Posterior vena cava (tissue), 2 donors: ENCODE measurements at regions not wholly inside any gene's neighbourhood (a gene's known extent, or its start where the extent isn't known, plus 50 kb on each side); places are given as distances from the start of the nearest gene placed in this dataset.

Experiments used
- DNase-seq: peaks from one replicate; pipeline ENCODE4 v3.0.0-alpha.2; 2020; ENCODE audit warnings: low spot score
- intact Hi-C, 2 donors: fragments of 100-400 bp; cut with DNase I; formaldehyde crosslinking; loops; one replicate each; pipeline versions ENCODE4 v1.14.1 to v1.14.2; 2022 to 2023
- donor health status: DM: yes; HTN: yes; CAD: no.
- donor health status: DM: yes; HTN: yes; CAD: no.

DNA sequence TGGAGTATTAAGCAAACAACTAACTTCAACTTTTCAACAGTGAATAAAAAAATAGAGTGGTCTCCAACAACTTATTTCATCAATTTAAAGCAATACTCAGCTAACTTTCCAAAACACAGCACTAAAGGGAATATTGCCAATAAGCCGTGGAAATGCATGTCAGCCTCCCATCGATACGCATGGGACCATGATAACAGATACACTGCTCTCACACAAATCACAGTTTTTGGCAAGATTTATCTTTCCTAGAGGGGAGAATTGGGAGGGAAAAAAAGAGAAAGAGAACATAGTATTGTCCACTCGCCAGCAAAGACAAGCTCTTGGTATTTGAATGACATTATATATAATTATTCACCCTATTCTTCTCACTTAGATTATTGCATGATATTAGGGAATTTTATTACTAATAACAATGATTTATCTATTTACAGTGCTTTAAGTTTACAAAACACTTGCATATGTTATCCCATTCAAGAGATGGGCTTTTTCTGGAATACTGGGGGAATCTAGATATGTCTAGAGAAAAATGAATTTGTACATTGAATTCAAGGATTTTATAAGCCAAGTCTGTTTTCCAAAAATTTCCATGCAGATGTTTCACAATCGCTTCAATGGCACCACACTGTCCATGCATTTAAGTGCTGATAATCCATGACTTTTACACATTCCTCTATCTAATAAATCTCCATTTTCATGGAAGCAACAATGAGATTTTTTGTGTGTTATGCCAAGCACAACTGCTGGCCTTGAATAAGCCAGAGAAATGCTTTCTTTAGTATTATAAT lies 194.0 kb upstream of the MGMT start:
- no peak for DNase-seq
- intact Hi-C loops = no loop called here

DNA sequence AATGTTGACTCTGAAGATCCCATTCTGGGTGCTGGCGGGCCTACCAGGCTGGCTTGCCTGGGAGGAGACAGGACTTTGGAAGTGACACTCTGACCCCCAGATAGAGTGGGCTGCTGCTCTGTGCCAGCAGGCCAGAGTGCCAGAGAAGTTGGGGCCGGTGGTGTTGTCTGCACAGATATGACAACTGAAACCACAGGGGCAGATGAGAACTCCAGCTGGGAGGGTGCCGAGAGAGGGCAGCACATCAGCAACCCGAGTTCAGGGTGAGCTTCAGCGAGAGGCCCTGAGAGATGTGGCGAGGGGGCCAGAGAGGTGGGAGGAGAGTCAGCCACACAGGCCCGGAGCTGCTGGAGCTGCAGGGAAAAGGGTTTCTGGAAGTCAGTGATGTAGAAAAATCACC lies 193.2 kb upstream of the MGMT start:
- intact Hi-C loops = no loop called here
- no peak for DNase-seq

GRCh38 chr10:129274748-129275474 lies 192.1 kb upstream of the MGMT start:
- intact Hi-C loops = no loop called here

GRCh38 chr10:129275886-129276285 lies 191.2 kb upstream of the MGMT start:
- DNase-seq = no peak
- intact Hi-C loops = no loop called here

More at GRCh38 chr10:129274748-129275474, 192.1 kb upstream of the MGMT start:
- DNase-seq = no peak

DNA sequence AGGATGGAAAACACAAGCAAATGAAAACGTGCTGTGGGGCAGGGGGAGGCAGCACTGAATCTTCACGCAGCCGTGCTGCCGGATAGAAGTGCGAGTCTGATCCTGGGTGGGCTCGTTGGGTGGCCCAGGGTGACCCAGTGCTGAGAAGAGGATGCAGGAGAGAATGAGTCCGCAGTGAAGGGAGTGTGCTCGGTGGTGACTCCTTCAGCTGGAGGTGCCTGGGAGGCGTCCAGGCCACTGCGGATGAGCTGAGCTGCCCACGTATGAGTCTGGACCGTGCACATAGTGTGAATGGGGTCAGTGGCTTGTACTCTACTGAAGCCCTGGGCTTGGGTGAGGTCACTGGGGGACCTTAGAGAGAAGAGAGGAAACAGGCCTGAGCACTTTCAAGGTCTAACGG lies 190.0 kb upstream of the MGMT start:
- DNase-seq = no peak
- intact Hi-C loops = no loop called here

GRCh38 chr10:129277841-129278240 lies 189.2 kb upstream of the MGMT start:
- DNase-seq = no peak
- intact Hi-C loops = no loop called here

GRCh38 chr10:129278686-129279085 lies 188.4 kb upstream of the MGMT start:
- intact Hi-C loops = no loop called here
- no peak for DNase-seq

GRCh38 chr10:129279446-129280154 lies 187.4 kb upstream of the MGMT start:
- no peak for DNase-seq
- intact Hi-C loops = no loop called here

GRCh38 chr10:129280155-129280502 lies 186.9 kb upstream of the MGMT start:
- intact Hi-C loops = no loop called here
- DNase-seq = no peak

DNA sequence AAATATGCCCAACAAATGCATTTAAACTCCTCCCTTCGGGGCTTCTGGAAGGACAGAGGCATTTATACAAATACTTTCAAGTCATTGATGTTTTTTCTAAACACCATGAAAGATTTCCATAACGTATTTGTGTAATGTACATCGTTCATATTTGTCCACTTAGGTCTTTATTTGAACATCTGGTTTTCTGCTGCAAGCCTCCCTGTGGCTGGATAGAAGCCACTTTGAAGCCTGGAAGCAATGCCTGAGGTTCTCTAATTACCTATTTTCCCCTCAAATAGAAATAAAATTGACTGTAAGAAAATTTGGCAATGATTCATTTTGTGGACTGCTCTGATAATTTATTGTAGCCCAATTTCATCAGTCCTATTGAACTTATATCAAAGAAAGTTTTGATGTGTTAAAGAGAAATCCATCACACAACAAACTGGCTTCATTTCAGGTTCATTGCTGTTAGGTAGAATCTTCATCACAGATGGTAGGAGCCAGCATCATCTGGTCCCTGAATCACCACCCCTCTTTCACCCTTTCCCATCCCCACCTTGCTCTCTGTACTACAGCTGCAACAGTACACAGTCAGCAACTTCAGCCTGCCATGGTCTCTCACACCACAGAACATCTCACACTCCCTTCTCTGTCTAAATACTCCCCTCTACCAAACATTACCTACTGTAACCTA lies 186.0 kb upstream of the MGMT start:
- no peak for DNase-seq
- intact Hi-C loops = no loop called here

DNA sequence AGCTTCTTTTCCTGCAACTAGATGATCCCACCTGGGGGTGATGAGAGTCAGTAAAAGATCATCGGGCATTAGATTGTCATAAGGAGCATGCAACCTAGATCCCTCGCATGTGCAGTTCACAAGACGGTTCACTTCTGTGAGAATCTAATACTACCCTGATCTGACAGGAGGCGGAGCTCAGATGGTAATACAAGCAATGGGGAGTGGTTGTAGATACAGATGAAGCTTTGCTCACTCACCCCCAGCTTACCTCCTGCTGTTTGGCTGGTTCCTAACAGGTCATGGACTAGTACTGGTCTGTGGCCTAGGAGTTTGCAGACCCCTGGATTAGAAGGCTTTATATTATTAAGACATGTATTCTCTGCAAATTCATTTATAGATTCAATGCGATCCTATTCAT lies 181.6 kb upstream of the MGMT start:
- intact Hi-C loops = no loop called here
- DNase-seq = no peak

GRCh38 chr10:129288999-129289584 lies 177.9 kb upstream of the MGMT start:
- intact Hi-C loops = no loop called here
- DNase-seq = no peak

DNA sequence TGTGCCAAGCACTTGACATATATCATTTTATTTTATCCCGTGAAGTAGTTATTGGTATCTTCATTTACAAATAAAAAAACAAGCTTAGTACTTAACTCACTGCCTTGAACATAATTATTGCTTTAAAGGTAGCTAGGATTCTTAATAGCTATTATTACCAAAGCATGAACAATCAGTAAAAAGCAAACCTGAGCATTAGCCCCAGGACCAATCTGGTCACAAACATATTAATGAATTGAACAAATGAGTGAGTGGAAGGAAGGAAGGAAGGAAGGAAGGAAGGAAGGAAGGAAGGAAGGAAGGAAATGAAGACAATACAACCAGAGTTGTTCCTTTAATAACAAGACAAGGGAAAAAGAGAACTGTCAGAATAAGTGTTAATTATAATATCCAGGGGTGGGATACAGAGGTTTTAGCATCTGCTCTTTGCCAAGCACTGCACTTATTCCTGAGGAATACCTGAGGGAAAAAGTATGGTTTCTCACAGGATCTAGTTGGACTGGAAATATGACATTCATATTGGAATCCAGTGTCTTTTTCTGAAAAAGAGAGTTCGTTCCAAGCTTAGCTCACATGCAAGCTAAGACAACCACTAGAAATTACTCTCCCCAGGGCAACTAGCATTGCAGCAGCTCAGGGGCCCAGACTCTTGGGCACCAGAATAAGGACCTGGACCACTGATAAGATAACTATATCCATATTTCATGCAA lies 172.9 kb upstream of the MGMT start:
- DNase-seq = no peak
- intact Hi-C loops = no loop called here

DNA sequence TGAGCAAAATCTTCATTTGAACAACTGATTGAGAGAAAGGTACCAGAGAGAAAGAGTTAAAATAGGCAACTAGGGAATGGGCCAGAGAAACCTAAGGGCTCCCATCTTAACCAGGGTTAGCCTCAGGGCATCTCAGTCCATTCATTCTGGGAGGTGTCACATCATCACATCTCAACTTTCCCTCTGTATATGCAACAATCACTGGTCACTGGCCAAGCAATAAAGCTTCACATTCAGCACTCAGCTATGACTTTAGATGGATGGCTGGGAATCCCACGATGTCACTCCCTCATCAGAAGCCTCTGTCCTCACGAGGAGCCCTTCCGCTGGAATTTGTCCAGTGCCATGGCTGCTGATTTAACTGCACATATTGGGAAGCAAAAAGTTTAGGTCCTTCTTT lies 172.1 kb upstream of the MGMT start:
- intact Hi-C loops = no loop called here
- no peak for DNase-seq

- DNase-seq = no peak
- intact Hi-C loops = no loop called here
Measured at GRCh38 chr10:129305046-129305445, 162.0 kb upstream of the MGMT start.

- DNase-seq = no peak
- intact Hi-C loops = no loop called here
Measured at GRCh38 chr10:129307141-129307540, 159.9 kb upstream of the MGMT start.

DNA sequence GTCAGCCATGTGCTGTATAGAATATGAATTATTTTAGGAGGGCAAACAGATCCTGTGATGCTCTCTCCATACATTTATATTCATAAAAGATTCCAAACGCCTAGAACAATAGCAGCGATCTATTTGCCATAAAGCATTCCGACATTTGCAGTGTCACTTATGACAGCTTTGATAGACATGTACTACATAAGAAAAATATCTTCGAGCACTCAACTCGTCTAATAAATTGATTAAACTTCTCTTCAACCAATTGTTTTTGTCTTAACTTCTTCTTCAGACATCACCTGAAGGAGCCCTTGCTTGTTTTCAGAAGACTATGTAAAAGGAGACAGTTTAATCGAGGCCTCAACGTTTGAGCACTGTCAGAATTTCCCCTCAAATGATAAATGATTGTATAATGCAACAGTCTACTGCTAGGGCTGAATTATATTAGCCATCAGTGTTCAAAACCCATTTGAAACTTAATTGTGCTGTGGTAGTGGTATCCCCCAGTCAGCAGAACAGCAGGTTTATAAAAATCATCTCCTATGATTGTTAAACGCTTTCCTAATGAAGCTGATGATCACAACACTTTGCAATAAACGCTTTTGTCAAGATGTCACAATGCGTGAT lies 158.0 kb upstream of the MGMT start:
- no peak for DNase-seq
- intact Hi-C loops = no loop called here

- intact Hi-C loops = no loop called here
- no peak for DNase-seq
Measured at GRCh38 chr10:129309565-129309964, 157.5 kb upstream of the MGMT start.

DNA sequence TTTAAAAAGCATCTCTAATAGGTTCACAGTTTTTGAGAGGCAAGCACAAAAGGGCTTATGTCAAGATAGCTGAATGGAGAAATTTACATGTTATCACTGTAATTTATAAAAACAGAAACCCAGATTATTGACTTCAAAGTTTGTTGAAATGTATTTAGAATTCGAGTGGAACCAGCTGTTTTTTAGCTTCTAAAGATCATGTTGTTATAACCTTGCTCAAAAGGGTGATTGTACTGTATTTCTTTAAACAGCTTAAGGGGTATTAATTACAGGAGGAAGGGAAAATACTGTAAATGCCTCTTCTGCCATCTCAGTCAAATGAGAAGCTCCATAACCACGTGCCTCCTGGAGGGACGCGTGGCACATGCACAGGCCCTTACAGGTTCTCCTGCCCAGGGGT lies 156.2 kb upstream of the MGMT start:
- intact Hi-C loops = no loop called here
- DNase-seq = no peak
